ENCODE measurements at regions not wholly inside any gene's neighbourhood (a gene's known extent, or its start where the extent isn't known, plus 50 kb on each side); places are given as distances from the start of the nearest gene placed in this dataset.

DNA sequence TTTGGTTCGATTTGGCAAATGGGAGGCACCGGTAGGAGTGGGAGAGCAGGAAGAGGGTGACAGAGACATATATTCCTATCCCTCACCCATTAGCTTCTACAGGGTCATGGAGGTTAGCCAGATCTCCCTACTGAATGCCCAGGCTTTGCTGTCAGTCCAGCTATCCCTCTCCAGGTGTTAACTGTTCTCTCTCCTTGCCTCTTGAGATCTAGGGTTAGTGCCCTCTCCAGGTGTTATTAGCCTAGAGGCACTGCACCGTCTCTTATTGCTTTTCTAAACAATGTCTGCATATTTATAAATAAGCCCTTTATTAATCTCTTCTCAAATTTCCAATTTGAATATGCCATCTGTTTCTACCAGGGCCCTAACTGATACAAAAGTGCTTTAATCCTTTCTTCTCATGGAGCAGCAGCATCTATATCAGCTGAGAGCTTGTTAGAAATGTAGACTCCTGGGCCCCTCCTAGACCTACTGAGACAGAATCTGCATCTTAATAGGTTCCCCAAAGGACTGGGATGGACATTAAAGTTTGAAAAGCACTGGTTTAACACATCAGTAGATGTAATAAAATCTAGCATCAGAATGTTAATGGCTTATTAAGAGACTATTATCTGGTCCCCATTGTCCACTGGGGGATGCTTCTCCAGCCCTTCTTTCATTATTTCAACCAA is 322.5 kb upstream of the SLC24A2 start:
- DNase-seq = no peak

DNA sequence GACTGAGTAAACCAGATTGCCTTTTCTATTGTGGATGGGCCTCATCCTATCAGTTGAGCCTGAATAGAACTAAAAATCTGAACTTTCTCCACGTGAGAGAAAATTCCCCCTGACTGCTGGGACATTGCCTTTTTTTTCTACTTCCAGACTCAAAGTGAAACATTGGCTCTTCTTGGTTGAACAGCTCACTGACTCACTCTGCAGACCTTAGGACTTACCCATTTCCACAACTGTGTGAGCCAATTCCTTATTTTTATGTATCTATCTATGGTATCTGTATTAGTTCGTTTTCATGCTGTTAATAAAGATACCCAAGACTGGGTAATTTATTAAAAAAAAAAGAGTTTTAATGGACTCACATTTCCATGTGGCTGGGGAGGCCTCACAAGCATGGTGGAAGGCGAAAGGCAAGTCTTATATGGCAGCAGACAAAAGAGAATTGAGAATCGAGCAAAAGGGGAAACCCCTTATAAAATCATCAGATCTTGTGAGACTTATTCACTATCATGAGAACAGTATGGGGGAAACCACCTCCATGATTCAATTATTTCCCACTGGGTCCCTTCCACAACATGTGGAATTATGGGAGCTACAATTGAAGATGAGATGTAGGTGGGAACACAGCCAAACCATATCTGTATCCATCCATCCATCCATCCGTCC is 306.7 kb upstream of the SLC24A2 start:
- no peak for DNase-seq

DNA sequence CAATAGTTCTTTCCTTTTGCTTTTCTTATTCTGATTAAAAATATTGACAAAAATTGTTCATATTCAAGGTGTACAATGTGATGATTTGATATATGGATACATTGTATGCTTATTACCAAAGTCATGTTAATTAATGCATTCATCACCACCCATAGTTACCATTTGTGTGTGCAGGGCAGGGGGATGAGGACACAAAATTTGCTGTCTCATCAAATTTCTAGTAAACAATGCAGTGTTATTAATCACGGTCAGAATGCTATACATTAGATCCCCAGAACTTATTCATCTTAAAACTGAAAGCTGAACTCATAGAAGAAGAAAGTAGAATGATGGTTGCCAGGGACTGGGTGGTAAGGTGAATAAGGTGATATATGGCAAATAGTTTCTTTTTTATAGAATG is 303.7 kb upstream of the SLC24A2 start:
- no peak for DNase-seq

DNA sequence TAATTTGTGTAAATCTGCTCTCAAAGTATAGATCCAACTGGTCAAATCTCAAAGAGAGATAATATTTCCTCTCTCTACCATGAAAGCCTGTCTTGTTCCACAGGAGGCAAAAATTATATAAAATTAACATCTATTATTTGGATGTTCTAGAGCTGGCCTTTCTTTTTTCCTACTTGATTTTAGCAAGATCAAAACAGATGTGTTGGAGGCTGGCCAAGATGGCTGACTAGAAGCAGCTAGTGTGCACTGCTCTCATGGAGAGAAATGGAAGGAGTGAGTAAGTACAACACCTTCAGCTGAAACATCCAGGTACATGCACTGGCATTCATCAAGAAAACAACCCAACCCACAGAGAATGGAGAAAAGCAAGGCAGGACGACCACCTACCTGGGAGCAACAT is 298.6 kb upstream of the SLC24A2 start:
- no peak for DNase-seq

DNA sequence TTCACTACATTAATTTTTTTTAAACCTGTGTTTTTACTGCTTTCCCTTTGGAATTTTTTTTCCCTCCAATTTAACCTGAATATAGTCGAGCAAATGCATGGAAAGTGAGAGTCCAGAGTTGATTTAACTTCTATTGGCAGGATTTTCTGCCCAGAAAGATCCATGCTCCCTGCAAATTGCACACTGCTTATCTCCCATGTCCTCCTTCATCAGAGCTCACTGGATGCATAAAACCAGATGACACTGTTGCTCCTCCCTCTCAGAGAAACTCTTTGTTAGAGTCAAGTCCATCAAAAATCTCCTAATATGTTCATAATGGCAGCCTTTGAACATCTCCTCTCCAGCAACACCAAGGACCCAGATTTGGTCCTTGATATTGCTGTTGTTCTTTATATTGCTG is 297.0 kb upstream of the SLC24A2 start:
- DNase-seq = no peak

DNA sequence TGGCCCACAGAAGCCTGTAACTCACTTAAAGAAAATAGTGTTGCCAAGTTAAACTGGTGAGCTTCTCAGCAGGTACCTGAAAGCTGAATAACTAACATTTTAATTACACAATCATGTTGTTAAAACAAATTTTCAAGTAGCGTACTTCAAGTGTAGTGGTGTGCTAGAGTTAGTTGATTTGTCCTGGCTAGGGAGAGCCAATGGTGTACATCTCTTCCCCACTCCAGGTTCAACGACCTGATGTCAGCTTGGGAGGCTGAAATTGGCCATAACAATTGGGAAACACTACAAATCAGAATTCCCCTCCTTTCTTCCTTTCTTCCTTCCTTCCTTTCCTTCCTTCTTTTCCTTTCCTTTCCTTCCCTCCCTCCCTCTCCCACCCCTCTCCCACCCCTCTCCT is 295.3 kb upstream of the SLC24A2 start:
- no peak for DNase-seq

DNA sequence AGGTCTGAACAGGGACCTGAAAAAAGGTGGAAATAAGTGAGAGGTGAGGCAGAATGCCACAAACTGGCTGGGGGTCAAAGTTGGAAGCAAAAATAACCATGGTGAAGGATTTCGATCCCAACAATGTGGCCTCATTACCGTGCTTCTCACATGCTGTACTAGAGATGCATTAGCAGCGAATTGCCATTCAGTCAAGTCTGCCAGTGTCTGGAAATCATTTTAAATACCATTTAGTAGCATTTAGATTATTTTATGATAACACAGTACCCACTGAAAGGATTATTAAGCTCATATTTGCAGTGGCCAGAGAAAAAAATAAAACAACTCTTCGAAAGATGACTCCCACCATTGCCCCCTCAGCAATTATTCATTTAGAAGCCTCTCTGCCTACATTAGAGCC is 294.6 kb upstream of the SLC24A2 start:
- DNase-seq = no peak

DNA sequence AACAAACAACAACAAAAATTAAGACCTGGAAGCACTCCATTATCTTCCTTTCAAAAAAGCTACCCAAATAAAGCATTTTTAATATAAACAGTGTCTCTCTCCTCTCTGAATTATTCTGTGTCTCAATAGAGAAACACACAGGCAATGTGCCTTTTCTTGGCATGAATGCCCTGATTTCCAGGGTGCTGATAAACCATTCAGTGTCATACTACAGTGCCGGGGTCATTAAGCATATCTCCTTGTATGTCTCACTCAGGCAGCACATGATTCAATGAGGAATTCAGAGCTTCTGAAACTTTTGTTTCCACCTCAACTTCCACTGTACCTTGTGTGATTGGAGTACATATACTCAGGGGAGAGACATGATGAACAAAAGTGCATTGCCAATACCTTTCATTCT is 294.0 kb upstream of the SLC24A2 start:
- no peak for DNase-seq

DNA sequence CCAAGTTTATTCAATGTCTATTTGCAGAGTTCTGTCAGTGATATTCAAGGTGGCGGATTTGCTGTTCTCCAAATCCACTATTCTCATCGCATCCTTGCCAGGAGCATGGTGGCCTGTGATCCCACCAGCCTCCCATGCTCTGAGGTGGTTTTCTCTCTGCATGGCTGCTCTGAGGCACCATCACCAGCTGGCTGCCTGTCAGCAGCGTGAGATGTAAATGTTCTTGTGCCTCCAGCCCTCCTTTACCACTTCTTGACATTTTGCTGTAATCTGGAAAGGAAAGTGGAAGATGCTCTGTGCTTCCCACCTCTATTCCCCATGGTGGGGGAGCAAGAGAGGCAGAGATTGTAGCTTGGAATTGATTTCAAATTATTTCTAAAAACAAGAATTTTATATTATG is 293.6 kb upstream of the SLC24A2 start:
- no peak for DNase-seq

DNA sequence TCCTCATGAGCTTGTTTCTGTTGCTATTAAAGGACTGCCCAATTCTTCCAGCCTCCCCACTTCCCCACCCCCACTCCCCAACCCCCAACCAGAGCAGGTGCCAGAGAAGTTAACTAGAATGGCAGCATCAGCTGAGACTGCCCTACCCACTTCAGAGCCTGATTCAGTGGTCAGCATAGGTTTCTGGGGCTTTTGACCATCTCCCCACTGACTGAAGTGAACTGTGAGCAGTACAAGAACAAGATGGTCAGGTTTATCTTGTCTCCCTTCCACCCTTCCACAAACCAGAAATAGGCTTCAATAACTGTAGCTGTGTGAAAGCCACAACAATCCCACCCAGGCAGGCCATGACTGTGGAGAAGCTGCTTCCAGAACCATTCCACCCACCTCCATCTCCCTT is 289.4 kb upstream of the SLC24A2 start:
- no peak for DNase-seq

DNA sequence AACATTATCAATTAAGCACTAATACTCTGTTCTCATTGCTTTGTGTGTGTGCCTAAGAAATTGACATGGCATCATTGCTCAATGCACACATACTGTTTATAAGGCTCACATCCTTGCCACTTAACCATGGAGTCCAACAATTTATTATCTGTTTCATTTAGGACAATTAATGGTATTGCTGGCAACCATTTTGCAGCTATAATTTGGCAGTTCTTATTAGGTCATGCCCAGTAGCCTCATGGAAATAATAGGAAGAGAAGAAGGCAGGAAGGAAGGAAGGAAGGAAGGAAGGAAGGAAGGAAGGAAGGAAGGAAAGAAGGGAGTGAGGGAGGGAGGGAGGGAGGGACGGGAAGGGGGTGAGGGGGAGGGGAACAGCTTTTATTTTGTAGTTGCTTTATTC is 285.5 kb upstream of the SLC24A2 start:
- no peak for DNase-seq

DNA sequence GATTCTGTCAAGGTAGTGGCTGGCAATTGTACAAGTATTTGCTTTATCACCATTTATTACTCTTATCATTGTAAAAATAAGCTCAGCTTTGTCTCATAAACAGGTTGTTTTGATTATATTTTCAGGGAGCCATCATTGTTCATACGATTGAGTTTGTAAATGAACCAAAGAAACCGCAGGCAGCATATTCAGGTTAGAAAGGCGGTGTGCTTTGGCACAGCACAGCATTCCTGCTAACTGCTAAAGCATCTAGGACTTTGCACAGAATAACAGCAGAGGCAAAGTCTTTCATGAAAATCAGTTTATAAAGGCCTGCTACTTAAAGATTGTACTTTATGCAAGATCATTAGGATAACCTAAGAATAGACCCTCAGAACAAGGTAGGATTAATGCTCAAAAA is 281.5 kb upstream of the SLC24A2 start:
- DNase-seq = no peak

DNA sequence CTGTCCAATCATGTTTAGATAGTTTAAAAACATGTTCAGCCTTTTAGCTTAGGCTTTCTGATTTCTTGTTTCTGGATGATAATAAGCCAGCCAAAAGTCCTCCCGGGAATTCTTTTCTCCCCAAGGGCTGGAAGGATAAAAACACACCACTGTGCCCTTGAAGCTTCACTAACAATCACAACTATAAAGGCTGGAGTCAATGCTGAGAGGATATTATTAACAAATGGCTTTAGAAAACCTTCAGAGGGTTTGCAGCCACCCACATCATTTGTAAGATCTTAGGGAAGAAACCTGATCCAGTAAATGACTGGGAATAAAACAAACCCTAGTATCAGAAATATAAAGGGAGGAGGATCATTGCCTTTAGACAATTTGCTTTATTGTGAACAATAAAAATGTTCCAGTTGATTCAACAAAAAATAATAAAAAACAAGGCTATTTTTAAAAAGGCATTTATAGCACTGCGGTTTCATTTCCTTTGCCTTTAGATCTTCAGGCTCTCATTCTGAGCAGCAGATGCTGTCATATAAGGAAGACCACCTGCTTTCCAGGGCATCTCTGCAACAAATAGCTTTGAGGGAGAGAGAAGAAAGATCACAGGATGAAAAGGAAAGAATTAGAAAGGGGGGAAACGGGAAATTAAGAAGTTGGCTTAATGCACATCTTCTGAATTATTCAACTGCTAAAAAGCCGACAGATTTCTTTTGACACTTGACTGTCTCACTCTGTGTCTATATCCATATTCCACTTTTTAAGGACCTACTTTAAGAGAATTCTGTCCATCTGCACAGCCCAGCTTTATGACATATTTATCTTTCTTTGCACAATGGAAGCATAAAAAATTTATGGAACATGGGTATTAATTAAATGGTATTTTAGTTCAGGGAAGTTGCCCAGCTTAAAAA is 277.2 kb upstream of the SLC24A2 start:
- DNase-seq = no peak

DNA sequence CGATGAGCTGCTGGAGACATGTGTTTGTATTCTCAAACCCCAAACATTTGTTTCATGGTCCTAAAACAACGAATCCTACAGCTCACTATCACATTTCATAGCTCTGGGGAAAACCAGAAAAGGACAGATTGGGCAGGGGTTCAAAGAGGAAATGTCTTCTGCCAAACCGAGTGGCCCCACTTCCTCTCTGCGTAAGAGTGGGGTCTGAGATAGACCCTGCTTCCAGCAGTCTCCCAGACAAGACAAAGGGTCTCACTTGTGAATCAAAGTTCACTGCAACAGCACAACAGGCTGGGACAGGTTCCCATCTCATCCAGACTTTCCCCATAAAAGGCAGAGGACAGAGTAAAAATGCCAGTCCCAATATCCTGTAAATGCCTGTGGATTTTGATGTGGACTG is 276.2 kb upstream of the SLC24A2 start:
- no peak for DNase-seq

DNA sequence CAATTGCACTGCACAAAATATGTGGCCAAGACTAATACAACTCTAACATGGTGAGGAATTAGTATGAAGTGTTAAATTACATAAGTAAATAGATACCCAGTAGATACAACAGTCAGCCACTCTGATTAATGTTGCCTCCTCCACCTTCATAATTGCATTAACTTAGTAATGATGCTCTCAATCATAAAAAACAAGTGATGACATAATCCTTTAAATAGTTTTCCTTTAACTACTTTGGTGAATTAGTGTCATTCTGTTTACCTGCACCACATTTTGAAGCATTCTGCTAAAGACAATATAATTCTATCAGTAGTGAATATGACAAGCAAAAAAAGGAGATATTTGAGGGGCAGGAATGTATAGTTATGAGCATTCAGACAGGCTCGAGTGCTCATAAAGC is 265.9 kb upstream of the SLC24A2 start:
- no peak for DNase-seq

DNA sequence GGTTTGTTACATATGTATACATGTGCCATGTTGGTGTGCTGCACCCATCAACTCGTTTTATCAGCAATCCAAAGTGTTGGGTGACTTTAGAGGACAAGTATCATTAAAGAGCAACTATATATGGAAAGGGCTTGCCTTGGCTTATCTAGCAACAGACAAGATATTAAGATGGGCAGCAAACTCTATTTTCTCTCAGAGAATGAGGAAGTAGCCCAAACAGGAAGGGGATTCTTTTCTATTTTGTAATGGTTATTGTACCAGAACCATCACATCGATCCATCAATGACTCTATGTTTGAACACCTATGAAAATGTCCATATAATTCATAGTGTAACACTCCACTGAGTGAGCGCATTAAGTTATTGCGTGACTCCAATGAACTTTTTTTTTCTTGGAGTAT is 260.1 kb upstream of the SLC24A2 start:
- no peak for DNase-seq

DNA sequence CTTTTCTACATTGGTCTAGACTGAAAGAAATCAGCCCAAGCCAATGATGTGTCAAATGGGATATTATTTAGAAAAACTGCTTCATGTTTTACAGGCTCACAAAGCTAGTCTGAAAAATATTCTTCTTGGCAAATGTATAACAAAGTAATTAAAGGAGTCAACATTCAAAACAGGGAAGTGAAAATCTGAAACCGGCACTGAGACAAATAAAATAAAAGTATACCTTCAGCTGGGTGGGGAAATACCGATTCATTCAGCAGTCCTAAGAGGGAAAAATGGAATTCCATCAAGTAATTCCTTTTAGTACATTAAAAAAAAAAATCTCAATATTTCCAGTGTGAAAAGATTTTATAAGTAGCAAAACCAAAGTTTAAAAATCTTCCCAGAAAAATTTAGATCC is 259.6 kb upstream of the SLC24A2 start:
- no peak for DNase-seq

DNA sequence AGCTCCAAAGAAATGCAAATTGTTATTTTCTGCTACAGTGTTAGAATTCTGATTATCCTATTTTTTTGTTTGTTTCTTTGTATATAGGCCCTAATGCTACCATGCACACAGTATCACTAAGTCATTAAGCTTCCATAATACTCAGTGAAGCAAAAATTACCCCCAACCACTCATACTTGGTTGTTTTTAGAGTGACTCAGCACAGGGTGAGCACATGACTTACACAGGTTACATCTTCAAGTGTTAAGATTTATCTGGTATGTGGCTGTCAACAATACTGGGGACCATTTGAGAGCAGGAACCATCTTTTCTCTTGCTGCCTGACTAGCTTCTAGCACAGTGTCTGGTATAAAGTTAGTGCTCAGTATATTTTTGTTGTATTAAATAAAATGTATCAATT is 255.8 kb upstream of the SLC24A2 start:
- DNase-seq = no peak

DNA sequence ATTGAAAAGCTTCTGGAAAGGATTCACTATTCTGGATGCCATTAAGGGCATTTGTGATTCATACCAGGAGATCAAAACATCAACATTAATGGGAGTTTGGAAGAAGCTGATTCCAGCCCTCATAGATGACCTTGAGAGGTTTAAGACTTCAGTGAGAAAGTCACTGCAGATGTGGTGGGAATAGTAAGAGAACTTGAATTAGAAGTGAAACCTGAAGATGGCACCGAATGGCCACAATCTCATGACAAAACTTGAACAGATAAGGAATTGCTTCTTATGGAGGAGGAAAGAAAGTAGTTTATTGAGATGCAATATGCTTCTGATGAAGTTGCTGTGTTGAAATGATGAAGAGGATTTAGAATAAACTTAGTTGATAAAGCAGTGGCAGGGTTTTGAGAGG is 254.6 kb upstream of the SLC24A2 start:
- DNase-seq = no peak

DNA sequence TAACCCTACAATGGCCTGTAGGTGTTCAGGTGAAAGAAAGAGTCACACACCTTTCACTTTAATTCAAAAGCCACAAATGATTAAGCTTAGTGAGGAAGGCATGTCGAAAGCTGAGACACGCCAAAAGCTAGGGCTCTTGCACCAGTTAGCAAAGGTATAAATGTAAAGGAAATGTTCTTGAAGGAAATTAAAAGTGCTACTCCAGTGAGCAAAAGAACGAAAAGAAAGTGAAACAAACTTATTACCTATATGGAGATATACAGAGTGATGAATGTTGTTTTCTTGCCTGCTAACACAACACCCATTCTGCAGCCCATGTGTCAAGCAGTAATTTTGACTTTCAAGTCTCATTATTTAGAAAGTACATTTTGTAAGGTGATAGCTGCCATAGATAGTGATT is 254.2 kb upstream of the SLC24A2 start:
- no peak for DNase-seq

DNA sequence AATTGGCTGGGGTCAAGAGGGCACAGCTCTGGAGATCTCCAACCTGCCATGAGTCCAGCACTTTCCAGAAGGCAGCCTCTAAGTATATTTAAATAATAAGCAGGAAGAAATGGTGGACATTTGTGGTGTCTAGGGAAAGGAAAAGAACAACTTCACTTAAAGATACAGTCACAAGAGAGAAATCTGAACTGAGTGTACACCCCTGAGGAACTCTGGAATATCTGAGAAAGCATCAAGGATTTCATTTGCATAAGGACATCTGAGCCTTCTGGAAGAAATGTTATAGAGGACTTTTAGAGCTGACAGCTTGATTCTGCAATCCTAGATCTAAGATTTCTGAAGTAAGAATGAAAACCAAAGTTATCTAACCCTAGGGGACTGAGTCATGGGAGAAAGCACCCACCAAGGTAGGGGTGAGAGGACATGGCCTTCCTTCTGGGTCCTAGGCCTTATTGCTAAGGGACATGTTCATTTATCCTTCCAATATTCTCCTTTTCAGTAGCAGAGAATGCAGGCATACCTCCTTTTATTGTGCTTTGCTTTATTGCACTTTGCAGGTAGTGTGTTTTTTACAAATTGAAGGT is 253.4 kb upstream of the SLC24A2 start:
- no peak for DNase-seq

DNA sequence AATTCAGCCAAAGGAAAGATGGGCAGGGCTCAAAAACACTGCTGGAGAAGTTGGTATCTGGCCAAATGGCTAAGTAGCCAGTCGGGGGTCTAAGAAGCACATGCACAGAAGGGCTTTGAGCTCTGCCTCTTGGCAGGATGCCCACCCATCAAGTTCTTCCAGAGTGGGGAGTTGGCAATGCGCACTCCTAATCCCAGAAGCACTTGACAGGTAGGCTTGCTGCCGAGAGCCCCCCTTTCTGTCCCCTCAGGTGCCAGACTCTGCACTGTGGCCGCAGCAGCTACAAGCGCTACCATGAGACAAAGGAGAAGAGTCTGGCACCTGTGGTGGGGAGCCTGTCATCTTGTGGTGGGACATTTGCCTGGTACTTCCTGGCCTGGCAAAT is 252.9 kb upstream of the SLC24A2 start:
- no peak for DNase-seq

DNA sequence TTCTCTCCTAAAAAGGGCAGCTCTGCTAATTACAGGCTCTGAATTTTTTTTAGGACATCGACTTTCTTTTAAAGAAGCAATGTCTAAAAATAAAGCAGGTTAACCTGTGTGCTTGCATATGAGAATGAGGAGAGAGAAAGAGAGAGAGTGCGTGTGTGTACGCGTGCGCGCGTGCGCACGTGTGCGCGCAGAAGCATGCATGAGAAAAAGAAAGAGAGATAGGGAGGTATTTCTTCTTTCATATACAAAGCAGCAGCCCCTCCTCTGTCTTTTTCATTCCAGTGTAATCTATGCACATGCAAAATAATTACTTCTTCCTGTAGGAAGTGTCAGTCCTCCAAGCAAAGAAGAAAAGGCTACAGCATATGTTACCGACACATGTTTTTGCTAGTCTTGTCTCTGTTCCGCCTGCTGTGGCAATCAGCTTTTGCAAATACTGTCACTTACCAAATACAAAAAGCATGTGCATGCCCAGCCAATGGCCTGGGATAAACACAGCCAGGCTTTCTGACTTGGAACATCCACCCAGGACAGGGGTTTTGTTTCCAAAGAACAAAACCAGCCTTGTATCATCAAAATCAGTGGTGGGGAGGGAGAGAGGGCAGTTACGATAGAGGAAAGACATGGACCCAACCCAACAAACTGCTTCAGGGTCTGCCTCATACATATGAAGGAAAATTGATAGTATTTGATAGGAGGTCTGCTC is 252.3 kb upstream of the SLC24A2 start:
- DNase-seq = no peak

Data from stimulated activated CD4-positive, alpha-beta T cell treated with anti-CD3 and anti-CD28 coated beads, Interleukin-2, amount 100 ng/mL, for 24 hours (primary cell).